SK-MEL-5 (cell line): ENCODE measurements at regions not wholly inside any gene's neighbourhood (a gene's known extent, or its start where the extent isn't known, plus 50 kb on each side); places are given as distances from the start of the nearest gene placed in this dataset.
"Not testable (repeated sequence)": the region's sequence is repeated elsewhere in the genome, so short reads cannot be mapped to it uniquely, and the experiment has no call there.

Experiments used
- DNase-seq: peaks from one replicate; pipeline ENCODE4 v3.0.0-alpha.2; 2016; ENCODE audit warnings: low read depth, low spot score
- in situ Hi-C: cut with HindIII; loops from 2 replicates; pipeline ENCODE4 v1.10.0; 2016; ENCODE audit warnings: low sequenced_read_pairs, high pct_unique_total_duplicates, low pct_unique_long_range_greater_than_20kb

GRCh38 chr2:158866082-158866481, 71.0 kb downstream of the DAPL1 start:
- in situ Hi-C loops, DNase-seq: not testable (repeated sequence)

GRCh38 chr2:158867531-158868191, 72.5 kb downstream of the DAPL1 start:
- DNase-seq, in situ Hi-C loops: not testable (repeated sequence)

GRCh38 chr2:158868386-158868785, 73.3 kb downstream of the DAPL1 start:
- DNase-seq = peak; percentile 34
- in situ Hi-C loops = not testable (repeated sequence)

- in situ Hi-C loops, DNase-seq: not testable (repeated sequence)
These were observed 74.0 kb downstream of the DAPL1 start for GRCh38 chr2:158869122-158869521.

GRCh38 chr2:158869609-158870008, 74.5 kb downstream of the DAPL1 start:
- in situ Hi-C loops, DNase-seq: not testable (repeated sequence)

- in situ Hi-C loops = no loop called here
- DNase-seq = no peak
These were observed 82.9 kb downstream of the DAPL1 start for GRCh38 chr2:158878003-158878402.

GRCh38 chr2:158879229-158879903, 84.2 kb downstream of the DAPL1 start:
- in situ Hi-C loops = no loop called here
- DNase-seq = no peak

GRCh38 chr2:158882297-158882696, 86.1 kb upstream of the TANC1 start:
- DNase-seq = no peak
- in situ Hi-C loops = no loop called here

- in situ Hi-C loops, DNase-seq: not testable (repeated sequence)
These were observed 83.9 kb upstream of the TANC1 start for GRCh38 chr2:158884552-158884951.

GRCh38 chr2:158885018-158885678, 83.3 kb upstream of the TANC1 start:
- in situ Hi-C loops, DNase-seq: not testable (repeated sequence)

- in situ Hi-C loops, DNase-seq: not testable (repeated sequence)
These were observed 82.8 kb upstream of the TANC1 start for GRCh38 chr2:158885679-158886050.

- in situ Hi-C loops = no loop called here
- no peak for DNase-seq
These were observed 79.1 kb upstream of the TANC1 start for GRCh38 chr2:158889135-158889853.

GRCh38 chr2:158890296-158890905, 78.0 kb upstream of the TANC1 start:
- DNase-seq = no peak
- in situ Hi-C loops = no loop called here

GRCh38 chr2:158893026-158893425, 75.4 kb upstream of the TANC1 start:
- in situ Hi-C loops = no loop called here
- DNase-seq = no peak

GRCh38 chr2:158893474-158893873, 75.0 kb upstream of the TANC1 start:
- no peak for DNase-seq
- in situ Hi-C loops = no loop called here

GRCh38 chr2:158894078-158894477, 74.4 kb upstream of the TANC1 start:
- in situ Hi-C loops = no loop called here
- peak; percentile 17 for DNase-seq

GRCh38 chr2:158894572-158894971, 73.9 kb upstream of the TANC1 start:
- in situ Hi-C loops = no loop called here

GRCh38 chr2:158900345-158900744, 68.1 kb upstream of the TANC1 start:
- DNase-seq = no peak
- in situ Hi-C loops = no loop called here

More at GRCh38 chr2:158894572-158894971, 73.9 kb upstream of the TANC1 start:
- no peak for DNase-seq
